Lower leg skin (tissue), 4 donors: ENCODE measurements at regions not wholly inside any gene's neighbourhood (a gene's known extent, or its start where the extent isn't known, plus 50 kb on each side); places are given as distances from the start of the nearest gene placed in this dataset.

Experiments
- DNase-seq, 2 donors: peaks; one replicate each; pipeline ENCODE4 v3.0.0-alpha.2; 2019; ENCODE audit warnings: low spot score in 2 of 2
- H3K4me3 ChIP-seq: fragments of 200-600 bp; sonication (generic); 2 replicates; pipeline ENCODE4 v1.5.1; 2017; ENCODE audit warnings: mild to moderate bottlenecking, low read depth; ENCODE audit not compliant: poor library complexity, severe bottlenecking
- CTCF ChIP-seq, 3 donors: fragments of 450-650 bp; IDR thresholded peaks; one replicate each; pipeline ENCODE4 v1.5.1; 2016; ENCODE audit warnings: antibody characterized with exemption in 3 of 3, mild to moderate bottlenecking in 3 of 3, moderate library complexity in 2 of 3
- POLR2A ChIP-seq, 2 donors: fragments of 450-650 bp; IDR thresholded peaks; one replicate each; pipeline ENCODE4 v1.6.1; 2016 to 2017; ENCODE audit warnings: antibody characterized with exemption in 2 of 2, mild to moderate bottlenecking in 1 of 2, moderate library complexity in 1 of 2
- WGBS, 2 donors: methylation state at CpG; one replicate each; pipeline ENCODE4 v1.1.5; 2018; 5-methylcytosine and 5-hydroxymethylcytosine counted together
- intact Hi-C: fragments of 100-400 bp; cut with DNase I; formaldehyde crosslinking; loops from one replicate; pipeline ENCODE4 v1.15.0; 2023; ENCODE audit warnings: low total_unique reads

GRCh38 chr16:74232806-74233465, 63.7 kb upstream of the PSMD7 start:
- TF ChIP-seq POLR2A (IDR thresholded peaks at IDR 0.05) (no peak), CTCF (IDR thresholded peaks at IDR 0.05) (no peak)
- intact Hi-C loops, result no loop called here
- WGBS, 2 donors, result 71 to 76% methylated on average over 2 of the region's 2 CpGs
- DNase-seq, result no peak
- H3K4me3 ChIP-seq, result no peak overlapping the region

DNA sequence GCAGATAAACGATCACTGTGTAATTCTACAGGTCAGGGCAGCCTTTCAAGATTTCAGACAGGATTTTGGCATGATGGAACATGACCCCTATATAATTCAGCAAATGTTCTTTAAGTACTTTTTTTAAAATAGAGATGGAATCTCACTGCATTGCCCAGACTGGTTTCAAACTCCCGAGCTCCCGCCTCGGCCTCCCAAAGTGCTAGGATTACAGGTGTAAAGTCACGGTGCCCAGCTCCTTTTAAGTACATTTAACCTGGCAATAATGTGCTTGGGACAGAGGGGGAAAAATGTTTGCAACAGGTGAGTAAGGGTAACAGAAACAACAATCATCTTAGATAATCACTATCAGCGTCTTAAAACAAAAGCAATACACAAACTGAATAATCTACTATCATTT, 66.5 kb upstream of the PSMD7 start:
- intact Hi-C loops, result no loop called here
- TF ChIP-seq POLR2A (IDR thresholded peaks at IDR 0.05), result no peak
- TF ChIP-seq CTCF (IDR thresholded peaks at IDR 0.05), result no peak
- H3K4me3 ChIP-seq, result no peak overlapping the region
- DNase-seq, result no peak
- WGBS, 2 donors, result 49 to 58% methylated on average over 6 of the region's 6 CpGs

- no peak for DNase-seq
- WGBS, 2 donors, result 21 to 26% methylated on average over 6 of the region's 6 CpGs
Observed at GRCh38 chr16:74226338-74226954, 70.2 kb upstream of the PSMD7 start.

DNA sequence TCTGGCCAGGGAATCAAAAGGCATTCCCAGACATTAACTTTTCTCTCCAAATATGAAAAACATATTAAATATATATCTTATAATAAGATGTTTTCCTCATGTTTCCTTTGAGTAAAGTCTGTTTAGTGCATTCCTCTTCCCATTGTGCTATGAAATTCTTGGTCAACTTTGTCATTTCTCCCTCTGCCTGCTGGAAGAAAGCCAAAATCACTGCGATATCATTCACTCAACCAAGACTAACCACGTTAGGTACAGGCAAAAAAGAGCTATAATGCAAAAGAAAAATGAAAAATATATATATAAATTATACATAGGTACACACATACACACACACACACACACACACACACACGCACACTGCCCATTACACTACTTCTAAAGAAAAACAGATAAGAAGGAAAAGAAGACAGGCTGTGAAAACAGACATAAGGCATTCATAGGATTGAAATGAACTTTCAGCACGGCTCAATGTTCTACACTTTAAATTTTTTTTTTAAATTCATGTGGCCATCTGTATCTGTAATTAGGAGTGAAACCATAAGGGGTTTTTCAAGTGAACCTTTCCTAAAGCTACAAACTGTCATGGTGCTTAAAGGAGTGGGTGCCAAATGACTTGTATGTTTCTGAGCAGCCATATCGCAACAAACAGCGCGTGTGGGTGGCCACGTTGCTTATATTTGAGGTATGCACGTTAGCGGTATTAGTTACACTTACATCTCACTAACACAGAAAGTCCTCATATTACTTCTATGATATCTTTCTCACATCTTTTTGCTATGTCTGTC, 71.6 kb upstream of the PSMD7 start:
- intact Hi-C loops, result no loop called here
- DNase-seq, result no peak
- 70 to 72% methylated on average over 10 of the region's 10 CpGs for WGBS, 2 donors

More at GRCh38 chr16:74226338-74226954, 70.2 kb upstream of the PSMD7 start:
- TF ChIP-seq POLR2A (IDR thresholded peaks at IDR 0.05) (no peak), CTCF (IDR thresholded peaks at IDR 0.05) (no peak)
- intact Hi-C loops, result no loop called here
- H3K4me3 ChIP-seq, result no peak overlapping the region

GRCh38 chr16:74221828-74222227, 74.8 kb upstream of the PSMD7 start:
- no peak overlapping the region for H3K4me3 ChIP-seq
- TF ChIP-seq CTCF (IDR thresholded peaks at IDR 0.05), result no peak
- no peak for TF ChIP-seq POLR2A (IDR thresholded peaks at IDR 0.05)
- intact Hi-C loops, result no loop called here
- 74 to 82% methylated on average over 3 of the region's 3 CpGs for WGBS, 2 donors
- DNase-seq, result no peak

More for the DNA sequence above, 71.6 kb upstream of the PSMD7 start:
- H3K4me3 ChIP-seq, result no peak overlapping the region
- TF ChIP-seq POLR2A (IDR thresholded peaks at IDR 0.05) (no peak), CTCF (IDR thresholded peaks at IDR 0.05) (no peak)
